GM12873 (cell line): ENCODE measurements at regions not wholly inside any gene's neighbourhood (a gene's known extent, or its start where the extent isn't known, plus 50 kb on each side); places are given as distances from the start of the nearest gene placed in this dataset.

ENCODE experiments used
- TF ChIP-seq, protein P1 (sequence below): IDR thresholded peaks from 2 replicates; pipeline ENCODE4 v1.5.1; 2012; ENCODE audit warnings: low read depth, mild to moderate bottlenecking, moderate library complexity, low read length, control low read depth; ENCODE audit not compliant: insufficient read depth; ENCODE audit errors: missing control alignments

DNA sequence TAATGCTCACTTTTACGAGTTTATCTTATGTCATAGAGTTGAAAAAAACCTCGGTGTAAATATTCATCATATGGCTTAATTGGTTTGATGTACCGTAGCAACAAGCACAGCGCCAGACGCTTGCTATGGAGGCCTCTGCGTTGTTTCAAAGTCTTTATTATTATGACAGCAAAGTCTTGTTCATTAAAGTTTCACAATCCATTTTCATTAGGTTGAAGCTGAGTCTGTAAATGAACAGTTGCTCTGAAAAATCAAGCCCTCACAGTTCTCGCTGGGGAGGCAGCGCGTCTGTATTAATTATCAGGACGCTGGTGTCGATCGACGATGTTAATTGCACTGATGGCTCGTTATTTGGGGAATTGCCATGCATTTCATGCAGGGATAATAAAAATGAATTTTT, 185.6 kb downstream of the INSC start:
- TF ChIP-seq, protein P1, sequence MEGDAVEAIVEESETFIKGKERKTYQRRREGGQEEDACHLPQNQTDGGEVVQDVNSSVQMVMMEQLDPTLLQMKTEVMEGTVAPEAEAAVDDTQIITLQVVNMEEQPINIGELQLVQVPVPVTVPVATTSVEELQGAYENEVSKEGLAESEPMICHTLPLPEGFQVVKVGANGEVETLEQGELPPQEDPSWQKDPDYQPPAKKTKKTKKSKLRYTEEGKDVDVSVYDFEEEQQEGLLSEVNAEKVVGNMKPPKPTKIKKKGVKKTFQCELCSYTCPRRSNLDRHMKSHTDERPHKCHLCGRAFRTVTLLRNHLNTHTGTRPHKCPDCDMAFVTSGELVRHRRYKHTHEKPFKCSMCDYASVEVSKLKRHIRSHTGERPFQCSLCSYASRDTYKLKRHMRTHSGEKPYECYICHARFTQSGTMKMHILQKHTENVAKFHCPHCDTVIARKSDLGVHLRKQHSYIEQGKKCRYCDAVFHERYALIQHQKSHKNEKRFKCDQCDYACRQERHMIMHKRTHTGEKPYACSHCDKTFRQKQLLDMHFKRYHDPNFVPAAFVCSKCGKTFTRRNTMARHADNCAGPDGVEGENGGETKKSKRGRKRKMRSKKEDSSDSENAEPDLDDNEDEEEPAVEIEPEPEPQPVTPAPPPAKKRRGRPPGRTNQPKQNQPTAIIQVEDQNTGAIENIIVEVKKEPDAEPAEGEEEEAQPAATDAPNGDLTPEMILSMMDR, result no peak

DNA sequence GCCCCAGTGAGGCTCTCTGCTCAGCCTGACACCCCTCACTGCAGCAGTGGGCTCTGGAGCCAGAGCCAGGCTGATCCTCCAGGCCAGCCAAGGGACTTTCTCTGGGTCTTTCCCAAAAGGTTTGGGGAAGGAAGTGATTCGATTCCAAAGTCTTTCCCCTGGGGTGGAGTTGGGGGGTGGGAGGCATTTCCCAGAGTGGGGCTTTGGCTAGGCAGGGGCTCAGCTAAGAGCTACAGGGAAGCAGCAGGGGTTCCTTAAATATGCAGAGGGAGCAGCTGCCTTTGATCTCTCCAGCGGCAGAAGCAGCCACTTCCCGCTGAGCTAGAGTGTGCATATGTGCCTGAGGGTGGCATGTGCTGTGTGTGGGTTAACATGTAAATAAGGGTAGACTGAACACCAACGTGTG, 192.9 kb downstream of the INSC start:
- TF ChIP-seq, protein P1, result no peak

DNA sequence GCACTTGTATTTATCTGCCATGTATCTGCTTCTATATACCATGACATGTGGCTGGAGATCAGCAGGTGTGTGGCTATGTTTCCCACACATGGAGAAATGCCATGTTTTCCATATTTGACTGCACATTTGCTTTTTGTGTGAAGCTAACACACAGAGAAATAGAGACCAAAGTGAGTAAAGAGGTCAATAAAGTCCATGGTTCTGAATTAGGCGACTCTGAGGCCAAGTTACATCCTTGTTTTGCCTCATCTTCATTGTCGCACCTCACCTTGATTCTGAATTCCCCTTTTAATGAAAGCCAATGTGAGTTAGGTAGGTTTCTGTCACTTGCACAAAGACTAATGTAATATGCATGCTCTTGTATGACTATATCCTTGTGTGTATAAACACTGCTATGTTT, 194.1 kb downstream of the INSC start:
- TF ChIP-seq, protein P1, result no peak

DNA sequence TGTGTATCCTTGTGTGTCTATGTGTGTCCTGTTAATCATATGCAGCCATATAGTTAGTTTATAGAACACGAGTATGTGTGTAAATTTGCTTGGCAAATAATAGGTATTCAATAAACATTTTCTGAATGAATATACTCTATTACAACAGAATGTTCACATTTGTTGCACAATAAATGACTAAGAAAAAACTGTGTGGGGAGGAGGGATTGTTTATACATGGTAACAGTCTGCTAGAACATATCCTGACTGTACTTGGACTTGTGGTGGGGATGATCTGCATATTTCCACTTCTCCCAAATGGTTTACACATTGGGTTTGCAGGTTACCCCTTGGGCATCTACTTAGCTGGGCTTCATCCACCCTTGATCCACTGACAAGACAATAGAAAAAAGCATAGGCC, 194.6 kb downstream of the INSC start:
- TF ChIP-seq, protein P1, result no peak

DNA sequence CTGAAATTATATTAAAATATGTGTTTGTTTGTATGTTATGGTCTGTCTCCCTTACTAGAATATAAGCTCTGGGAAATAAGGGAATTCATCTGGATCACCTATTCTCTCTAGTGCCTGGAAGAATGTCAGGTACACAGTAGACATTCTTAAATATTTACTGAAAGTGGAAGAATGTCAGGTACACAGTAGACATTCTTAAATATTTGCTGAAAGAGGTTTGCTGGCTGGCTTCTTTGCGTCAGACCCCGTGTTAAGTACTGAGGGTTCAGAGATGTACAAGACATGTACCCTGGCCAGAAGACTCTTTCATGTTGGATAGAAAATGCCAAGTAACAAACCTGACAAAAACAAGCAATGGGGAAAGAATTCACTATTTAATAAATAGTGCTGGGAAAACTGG, 199.1 kb downstream of the INSC start:
- TF ChIP-seq, protein P1, result no peak

DNA sequence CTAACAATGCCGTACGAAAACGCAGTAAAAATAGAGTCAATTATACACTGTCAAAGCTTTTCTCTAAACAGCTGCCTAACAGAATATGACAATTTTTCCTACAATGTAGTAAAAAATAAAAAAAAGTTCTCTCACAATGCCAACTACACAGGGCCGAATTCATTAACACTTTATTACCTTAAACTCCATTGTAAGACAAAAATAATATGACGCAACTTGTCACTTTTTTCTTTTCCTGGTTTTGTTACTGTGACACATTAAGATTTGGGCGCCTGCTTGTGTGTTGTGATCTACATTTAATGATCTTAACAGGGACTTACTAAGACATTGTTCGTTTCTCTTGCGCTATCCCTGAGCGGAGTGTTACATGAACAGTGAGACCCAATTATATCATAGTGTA, 204.1 kb downstream of the INSC start:
- TF ChIP-seq, protein P1, result no peak

DNA sequence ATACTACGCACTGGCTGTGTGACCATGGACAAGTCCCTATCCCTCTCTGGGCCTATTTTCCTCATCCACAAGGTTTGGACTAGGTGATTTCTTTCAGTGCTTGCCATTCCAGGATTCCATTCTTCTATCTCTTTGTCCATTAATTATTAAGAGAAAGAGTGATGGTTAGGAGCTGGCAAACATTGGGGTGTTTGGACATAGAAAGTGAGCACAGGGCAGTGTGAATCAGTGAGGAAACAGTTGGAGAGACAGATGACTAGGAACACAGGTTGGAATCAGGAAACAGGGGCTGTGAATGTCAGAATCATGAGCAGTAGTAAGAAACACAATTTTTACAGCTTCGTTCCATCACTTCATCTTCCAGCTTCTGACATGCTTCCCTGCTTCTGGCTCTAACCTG, 211.8 kb downstream of the INSC start:
- TF ChIP-seq, protein P1, result no peak
